GM21528 (cell line): ENCODE measurements at regions not wholly inside any gene's neighbourhood (a gene's known extent, or its start where the extent isn't known, plus 50 kb on each side); places are given as distances from the start of the nearest gene placed in this dataset.
"Not testable (repeated sequence)": the region's sequence is repeated elsewhere in the genome, so short reads cannot be mapped to it uniquely, and the experiment has no call there.

Experiments used
- ATAC-seq: cut with Tn5 transposase; IDR thresholded peaks from one replicate; pipeline ENCODE4 v1.9.1; 2021; ENCODE audit warnings: mild to moderate bottlenecking, moderate library complexity; ENCODE audit not compliant: unreplicated experiment, low FRiP score

DNA sequence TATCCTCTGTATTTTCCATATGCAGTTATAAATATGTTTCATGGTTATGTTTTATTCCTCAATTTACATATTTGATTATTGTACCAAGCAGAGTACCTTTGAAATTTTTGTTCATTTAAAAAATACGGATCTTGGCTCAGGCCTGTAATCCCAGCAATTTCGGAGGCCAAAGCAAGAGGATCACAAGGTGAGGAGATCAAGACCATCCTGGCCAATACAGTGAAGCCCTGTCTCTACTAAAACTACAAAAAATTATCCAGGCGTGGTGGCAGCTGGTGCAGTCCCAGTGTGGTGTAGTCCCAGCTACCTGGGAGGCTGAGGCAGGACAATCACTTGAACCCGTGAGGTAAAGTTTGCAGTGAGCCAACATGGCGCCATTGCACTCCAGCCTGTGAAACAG, 251.2 kb upstream of the TPTE start:
- ATAC-seq = not testable (repeated sequence)

DNA sequence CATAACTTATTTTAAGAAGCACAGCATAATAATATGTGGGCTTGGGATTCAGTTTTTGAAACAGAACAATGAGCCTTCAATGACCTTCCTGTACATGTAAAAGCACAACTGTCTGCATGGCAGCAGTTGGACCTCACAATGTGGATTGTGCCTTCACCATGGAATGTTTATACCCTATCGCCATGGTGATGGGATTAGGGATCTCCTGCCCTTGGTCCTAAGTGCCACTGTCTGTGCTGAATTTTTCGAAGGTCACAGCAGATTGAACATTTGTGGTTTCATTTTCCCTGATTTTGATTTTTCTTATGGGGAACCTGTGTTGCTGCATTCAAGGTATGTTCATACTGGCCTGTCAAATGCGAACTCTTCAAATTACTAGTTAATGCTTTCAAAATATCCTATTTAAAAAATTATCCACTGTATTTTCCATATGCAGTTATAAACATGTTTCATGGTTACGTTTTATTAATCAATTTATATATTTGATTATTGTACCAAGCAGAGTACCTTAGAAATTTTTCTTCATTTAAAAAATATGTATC, 249.6 kb upstream of the TPTE start:
- ATAC-seq = peak; percentile 46

DNA sequence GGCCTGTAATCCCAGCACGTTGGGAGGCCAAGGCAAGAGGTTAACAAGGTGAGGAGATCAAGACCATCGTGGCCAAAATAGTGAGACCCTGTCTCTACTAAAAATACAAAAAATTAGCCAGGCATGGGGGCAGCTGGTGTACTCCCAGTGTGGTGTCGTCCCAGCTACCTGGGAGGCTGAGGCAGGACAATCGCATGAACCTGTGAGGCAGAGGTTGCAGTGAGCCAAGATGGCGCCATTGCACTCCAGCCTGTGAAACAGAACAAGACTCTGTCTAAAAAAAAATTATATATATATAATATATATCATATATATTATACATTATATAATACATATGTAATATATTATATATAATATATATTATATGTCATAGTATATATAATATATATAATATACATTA, 249.2 kb upstream of the TPTE start:
- peak; percentile 79 for ATAC-seq

DNA sequence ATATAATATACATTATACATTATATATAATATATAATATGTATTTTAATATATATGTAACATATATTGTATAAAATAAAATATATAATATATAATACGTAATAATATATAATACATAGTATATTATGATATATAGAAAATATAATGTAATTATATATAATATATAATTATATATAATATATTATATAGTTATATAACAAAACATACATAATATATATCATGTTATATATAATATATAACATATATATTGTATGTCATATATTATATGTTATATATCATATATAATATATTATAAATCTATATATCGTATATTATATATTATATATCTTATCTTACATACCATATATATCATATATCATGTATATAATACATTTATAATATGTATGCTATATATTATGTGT, 248.2 kb upstream of the TPTE start:
- no peak for ATAC-seq

DNA sequence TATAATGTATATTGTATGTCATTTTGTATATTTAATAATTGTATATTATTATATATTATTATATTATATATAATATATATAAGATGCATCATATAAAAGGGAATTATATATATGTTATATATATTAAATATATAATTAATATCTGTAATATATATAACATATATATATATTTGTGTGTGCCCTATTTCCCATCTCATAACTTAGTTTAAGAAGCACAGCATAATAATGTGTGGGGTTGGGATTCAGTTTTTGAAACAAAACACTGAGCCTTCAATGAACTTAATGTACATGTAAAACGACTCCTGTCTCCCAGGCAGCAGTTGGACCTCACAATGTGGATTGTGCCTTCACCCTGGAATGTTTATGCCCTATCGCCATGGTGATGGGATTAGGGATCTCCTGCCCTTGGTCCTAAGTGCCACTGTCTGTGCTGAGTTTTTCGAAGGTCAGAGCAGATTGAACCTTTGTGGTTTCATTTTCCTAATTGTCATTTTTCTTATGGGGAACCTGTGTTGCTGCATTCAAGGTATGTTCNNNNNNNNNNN, 247.5 kb upstream of the TPTE start:
- ATAC-seq = peak; percentile 87
